HG02571 (cell line): ENCODE measurements at regions not wholly inside any gene's neighbourhood (a gene's known extent, or its start where the extent isn't known, plus 50 kb on each side); places are given as distances from the start of the nearest gene placed in this dataset.

Experiments used
- ATAC-seq: cut with Tn5 transposase; IDR thresholded peaks from one replicate; pipeline ENCODE4 v1.9.1; 2021; ENCODE audit warnings: mild to moderate bottlenecking, moderate library complexity; ENCODE audit not compliant: unreplicated experiment

DNA sequence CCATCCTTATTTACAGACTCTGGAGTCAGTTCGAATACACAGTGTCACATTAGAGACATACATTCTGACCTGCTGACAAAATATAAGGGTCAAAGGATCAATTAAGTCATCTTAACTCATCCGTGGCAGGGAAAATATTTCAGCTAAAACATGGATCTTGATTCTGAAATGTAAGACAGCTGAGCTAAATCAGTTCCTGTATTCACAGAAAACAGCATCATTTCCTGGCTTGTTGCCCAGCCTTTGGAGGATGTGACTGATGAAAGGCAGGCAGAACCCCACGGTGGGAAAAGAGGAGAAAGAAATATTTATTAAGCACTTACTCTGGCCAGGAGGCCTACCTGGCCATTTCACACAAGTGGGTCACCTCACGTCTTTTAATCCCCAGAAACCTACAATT lies 101.9 kb downstream of the GAS2L3 start:
- ATAC-seq: no peak

DNA sequence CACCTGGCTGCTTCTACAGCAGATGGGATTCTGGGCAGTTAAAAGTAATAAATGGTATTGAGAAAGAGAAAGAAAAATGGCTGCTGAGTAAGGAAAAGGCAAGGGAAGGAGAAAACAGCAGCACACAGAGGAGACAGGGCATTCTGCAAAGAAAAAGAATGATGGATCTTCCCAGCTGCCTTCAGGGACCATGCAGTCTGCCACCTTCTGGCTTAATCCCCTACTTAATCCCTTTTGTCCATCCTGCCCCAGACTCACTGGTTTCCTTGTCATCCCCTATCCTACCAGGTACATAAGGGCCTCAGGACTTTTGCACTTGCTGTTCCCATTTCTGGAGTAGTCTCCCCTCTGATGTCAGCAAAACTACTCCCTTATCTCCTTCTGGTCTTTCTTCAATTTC lies 107.6 kb downstream of the GAS2L3 start:
- ATAC-seq: no peak

DNA sequence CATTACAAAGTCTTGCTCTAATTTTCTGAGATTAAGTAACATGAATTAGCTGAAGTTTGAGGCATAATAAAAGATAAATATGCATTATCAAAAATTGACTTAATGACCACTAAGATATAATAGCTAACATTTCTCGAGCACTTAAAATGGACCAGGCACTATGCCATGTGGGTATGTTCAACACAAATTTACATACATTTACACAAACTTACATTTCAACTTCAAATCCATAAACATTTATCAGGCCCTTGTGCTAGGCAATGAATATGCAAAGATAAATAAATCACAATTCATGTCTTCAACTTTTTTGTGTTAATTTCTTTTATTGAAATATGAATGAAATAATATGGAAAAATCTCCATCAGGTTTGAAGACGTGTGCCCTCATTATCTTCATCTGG lies 108.7 kb downstream of the GAS2L3 start:
- ATAC-seq: no peak

DNA sequence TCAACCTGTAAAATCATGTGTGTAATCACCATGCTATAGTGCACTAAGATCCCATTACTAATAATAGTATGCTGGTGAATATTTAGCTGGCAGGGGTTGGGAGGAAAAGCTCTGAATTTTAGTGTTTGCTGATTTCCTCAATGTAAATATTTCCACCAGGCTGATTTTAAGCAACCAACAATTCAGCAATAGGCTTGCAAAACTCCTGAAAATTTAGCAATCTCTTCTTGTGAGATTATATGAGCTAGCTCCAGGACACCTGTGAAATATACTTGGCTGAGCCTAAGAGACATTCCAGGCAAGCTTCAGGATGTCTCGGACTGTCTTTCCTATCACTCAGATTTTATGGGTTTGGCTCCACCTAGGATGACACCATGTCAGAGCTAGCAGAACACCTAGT lies 106.9 kb upstream of the ANO4 start:
- ATAC-seq: no peak

DNA sequence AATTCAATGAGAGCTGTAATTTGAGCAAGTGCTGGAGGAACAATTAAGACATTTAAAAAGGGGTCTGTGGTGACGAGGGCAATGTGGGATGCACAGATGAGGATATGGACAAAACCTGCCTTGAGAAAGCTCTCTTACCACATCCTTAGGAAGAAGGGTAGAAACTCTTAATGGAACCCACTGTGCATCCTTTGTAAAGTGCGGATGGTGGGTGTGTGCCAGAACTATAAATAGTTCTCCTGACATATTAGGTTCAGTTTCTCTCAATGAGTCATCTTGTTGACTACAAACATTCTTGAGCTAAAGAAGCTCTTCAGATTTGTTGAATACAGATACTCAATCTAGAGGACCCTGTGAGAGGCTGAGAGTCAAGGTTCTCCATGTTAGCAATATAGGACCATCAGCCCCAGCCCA lies 106.1 kb upstream of the ANO4 start:
- ATAC-seq: no peak

DNA sequence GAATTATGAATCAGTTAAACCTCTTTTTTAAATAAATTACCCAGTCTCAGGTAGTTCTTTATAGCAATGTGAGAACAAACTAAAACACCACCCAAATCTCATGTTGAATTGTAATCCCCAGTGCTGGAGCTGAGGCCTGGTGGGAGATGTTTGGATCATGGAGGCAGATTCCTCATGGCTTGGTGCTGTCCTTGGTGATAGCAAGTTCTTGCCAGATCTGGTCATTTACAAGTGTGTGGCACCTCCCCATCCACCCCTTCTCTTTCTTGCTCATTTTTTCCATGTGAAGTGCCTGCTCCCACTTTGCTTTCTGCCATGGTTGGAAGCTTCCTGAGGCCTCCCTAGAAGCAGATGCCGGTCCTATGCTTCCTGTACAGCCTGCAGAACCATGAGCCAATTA lies 102.1 kb upstream of the ANO4 start:
- no peak for ATAC-seq

DNA sequence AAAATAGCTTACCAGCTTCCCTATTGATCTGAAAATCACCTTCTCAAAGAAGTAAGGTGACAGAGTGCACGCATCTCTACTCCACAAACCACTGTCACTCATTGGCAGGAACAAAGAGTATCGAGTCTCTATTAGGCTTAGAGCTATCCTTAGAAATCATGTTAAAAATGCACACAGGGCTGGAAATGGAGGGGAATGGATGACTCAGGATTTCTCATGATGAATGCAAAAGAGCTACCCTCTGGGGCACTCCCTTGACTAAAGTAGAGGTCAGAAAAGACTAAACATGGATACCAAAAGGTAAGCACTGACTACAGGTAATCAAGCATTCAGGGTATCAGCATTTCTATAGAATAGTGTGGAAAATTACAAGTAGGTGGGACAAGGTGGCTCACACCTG lies 96.1 kb upstream of the ANO4 start:
- ATAC-seq: no peak

DNA sequence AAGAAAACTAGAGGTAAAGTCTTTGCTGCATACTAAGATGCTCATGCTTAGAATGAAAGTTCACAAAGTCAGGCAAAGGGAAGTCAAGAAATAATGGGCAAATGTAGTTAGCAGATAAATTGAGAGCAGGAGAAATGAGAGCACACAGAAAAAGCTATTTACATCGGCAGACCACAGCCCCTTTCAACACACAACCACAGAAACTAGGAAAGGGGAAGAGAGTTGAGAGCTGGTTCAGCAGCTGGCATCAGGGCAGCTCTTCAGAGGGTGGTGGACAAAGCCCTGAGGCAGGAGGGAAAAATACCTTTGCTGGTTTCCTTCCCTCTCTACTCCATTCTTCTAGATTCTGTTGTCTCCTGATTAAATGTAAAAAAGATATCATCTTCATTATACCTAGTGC lies 95.4 kb upstream of the ANO4 start:
- ATAC-seq: peak; percentile 74

DNA sequence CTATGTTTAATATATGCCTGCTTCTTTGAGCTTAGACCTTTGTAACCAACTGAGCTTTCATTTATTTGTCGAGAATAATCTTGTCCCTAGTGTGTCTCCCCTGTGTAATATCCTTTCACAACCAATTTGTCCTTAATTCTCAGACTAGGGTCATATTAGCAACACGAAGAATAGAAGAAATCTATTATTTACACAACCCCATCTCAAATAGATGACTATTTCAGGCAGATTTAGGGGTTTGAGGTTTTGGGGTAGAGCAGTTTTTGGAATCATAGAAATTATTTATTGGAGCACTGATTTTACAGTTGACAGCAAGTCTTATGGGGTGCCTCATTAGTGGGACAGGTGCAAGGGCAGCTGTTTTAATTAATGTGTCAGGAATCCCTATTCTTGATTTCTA lies 91.2 kb upstream of the ANO4 start:
- ATAC-seq: no peak

DNA sequence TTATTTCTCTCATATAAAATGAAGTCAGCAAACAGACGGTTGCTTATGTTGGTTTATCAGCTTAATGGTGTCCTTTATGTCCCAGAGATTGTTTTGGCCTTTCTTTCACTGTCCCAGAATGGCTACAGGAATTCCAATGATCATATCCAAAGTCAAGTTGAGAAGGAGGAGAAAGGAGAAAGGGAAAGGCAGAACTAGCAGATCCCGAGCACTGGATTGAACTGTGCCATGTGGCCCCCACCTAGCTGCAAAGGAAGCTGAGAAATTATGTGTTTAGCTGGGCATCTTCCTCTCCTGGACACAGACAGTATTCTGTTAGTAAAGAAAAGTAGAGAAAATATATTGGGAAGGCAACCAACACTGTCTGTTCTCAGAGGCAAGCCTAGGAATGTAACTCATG lies 90.7 kb upstream of the ANO4 start:
- ATAC-seq: no peak

DNA sequence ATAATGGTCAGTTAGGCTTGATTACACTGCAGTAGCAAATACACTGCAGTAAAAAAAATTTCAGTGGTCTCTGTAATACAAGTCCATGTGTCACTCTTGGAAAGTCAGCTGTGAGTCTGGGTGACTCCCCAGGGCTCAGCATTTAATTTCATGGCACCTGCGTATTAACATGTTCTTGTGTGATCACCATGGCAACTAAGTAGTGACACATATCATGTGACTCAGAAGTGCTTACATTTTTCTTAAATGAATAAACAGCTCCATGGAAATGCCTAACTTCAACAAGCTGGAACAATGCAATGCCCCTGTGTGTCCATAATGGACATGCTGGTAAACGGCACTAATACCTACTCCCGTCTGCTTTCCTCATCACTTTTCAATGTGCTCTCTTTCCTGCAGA lies 88.5 kb upstream of the ANO4 start:
- ATAC-seq: no peak

DNA sequence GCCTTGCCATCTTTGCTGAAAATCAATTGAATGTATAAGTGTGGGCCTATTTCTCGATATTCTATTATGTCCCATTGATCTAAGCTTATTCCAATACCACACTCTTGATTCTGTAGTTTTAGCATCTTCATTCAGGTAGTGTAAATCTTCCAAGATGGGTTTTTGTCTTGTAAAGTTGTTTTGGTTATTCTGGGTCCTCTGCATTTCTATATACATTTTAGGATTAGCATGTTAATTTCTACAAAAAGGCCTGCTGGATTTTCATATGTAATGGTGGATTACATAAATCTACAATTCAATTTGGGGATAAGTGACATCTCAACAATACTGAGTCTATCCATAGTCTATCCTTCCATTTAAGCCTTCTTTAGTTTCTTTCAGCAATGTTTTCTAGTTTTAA lies 86.0 kb upstream of the ANO4 start:
- no peak for ATAC-seq

DNA sequence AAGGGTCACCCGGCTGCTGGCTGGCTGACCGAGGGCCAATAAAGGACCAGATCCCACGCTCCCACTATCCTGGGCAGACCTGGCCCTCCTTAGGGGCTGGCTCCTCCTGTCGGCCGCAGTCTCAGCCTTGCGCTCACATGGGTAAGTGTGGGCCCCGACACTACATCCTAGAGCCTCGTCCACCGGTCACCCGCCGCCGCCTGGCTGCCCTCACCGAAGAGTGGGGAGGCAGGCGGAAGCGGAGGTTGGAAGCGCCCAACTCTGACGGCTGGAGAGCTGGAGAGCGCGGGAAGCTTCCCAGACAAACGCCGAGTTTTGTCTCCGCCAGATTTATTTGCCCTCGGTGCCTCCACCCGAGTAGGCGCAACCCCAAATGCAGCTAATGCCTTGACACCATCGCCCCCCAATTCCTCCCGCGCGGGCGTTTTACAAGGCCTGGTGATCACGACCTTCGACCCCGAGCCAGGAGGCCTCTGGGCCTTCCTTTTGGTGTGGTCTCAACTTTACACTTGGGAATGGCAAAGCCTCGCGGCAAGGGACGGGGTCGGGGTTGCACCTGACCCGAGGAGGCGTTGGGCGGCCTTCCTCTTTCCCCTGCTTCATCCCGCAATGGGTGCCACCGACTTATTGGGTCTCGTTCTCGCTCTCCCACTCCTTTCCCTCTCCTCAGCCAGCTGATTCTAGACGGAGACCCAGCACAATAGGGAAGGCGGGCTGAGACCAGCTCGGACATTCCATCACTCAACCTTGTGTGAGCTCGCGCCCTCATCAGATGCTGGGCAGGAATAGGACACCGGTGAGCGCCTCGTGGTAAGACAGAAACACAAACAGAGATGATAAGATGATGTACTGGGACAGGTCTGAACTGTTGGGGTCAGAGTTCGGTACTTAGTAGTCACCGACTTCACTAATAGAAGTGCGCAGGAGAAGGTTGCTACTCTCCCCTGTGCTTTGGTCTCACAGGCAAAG lies 78.3 kb upstream of the ANO4 start:
- ATAC-seq: no peak

DNA sequence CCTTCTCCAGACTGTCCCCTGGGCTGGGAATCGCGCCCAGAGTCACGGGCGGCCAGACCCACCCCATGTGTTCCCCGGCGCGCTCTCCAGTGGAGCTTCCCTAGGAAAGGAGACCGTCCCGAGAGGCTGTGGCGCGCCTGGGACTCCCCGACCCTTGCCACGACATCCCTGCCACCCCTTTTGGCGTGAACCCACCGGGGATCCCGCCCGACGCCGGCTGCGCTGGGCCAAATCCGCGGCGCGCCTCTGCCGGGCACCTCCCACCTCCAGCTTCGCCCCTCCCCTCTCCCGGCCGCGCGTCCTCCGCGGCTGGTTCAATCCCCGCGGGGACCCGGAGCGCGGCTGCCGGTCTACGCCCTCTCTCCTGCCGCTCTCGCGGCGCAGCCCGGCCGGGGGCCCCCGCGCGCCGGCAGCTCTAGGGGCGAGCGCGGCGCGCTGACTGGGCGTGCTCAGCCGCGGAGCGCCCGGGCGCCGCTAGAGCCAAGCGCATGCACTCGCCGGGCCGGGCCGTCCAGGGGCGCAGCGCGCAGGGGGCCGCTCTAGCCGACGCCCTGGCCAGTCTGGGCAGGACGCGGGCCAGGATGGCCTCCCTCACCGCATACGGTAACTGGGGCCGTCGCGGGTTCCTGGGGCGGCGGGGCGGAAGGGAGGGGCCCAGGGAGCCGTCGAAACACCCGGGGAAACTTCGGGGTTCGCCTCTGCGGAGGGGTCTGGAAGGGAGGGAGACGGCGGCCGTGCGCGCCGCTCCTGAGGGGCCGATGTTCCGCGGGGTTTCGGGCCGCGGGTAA lies 77.4 kb upstream of the ANO4 start:
- no peak for ATAC-seq

DNA sequence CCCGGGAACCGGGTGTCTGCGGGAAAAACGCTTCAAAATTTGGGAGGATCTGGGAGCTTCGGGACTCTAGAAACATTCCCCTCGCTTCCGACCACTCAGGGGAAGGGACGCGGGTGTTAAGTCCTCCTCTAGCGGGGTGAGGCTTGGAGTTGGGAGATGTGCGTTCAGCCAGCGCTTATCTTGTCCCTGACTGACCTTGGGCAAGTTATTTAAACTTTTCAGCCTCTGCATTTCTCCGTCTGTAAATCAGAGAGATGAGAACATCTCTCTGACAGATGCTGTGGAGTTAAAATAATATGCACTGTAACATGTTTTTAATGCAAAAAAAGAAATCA lies 76.9 kb upstream of the ANO4 start:
- no peak for ATAC-seq

DNA sequence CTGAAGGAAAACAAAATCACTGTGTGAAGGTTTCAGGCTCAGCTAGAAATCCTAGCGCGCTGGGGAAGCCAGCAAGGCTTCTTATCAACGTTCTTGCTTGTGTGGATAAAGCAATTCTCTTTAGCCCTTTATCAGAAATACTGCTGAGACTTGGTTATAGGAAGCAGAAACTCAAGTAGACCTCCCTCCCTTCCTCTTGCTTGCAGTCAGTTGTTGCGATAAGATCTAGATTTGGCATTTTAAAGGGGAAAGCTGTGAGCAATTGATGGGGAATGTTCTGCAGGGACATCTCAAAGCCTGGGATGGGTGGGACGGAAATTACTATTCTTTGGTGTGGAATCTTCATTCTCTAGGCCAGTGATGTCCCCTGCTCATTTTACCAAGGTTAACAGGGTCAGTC lies 76.4 kb upstream of the ANO4 start:
- ATAC-seq: no peak

DNA sequence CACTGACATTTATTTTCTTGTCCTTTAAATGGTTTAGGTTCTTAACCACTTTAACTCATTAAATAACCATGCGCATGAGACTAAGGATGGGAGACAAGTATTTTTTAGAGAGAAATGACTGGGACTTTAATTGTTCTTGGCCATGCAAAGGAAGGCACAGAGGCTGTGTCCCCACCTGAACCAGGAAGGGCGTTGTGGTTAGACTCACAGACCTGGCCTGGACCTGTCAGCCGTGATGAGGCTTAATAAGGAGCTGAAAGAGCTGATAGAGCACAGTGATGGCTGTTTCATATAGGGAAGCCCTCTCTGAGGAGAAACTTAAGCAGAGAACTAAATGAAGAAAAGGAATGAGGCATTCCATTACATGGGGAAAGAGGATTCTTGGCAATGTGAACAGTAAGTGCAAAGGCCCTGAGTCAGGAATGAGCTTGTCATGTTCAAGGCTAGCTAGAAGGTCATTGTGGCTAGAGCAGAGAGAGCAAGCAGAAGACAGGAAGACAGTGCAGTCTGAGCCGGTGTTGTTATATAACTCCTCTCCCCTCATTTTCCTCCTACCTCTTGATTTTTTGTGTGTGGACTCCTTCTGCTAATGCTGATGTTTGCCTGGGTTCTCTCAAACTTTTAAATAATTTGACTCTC lies 74.4 kb upstream of the ANO4 start:
- no peak for ATAC-seq

DNA sequence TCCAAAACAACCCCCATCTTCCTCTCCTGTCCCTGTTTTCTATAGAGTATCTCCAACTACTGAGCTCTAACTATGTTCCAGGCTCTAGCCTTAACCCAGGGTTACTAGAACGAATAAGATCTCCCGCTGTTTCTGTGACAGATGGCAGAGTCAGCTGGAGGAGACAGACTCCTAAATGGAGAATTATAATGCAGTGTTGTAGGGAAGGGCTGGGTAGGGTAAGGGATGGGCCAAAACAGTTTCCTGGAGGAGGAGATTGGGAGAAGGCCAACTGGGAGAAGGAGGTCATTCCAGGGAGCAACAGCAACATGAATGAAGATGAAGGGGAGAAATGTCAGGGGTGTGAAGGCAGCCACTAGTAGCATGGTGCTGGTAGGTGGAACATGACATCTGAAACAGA lies 73.4 kb upstream of the ANO4 start:
- no peak for ATAC-seq

DNA sequence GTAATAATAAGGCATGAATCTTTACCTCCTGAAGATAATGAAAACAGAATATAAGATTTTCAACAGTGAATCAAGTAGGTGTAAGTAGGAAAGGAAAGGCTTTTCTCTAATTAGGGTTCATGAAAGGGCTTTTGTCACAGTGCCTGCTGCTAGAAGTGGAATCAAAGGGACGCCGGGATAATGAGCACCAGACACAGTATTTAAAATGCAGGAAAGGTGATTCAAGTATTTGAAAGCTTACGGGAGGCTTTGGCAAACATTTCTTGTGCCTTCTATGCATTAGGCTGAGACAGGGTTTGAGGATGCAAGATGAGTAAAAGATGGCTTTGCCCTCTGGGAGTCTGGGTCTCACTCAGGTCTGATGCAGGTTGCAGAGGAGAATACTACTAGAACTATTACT lies 70.5 kb upstream of the ANO4 start:
- ATAC-seq: no peak

DNA sequence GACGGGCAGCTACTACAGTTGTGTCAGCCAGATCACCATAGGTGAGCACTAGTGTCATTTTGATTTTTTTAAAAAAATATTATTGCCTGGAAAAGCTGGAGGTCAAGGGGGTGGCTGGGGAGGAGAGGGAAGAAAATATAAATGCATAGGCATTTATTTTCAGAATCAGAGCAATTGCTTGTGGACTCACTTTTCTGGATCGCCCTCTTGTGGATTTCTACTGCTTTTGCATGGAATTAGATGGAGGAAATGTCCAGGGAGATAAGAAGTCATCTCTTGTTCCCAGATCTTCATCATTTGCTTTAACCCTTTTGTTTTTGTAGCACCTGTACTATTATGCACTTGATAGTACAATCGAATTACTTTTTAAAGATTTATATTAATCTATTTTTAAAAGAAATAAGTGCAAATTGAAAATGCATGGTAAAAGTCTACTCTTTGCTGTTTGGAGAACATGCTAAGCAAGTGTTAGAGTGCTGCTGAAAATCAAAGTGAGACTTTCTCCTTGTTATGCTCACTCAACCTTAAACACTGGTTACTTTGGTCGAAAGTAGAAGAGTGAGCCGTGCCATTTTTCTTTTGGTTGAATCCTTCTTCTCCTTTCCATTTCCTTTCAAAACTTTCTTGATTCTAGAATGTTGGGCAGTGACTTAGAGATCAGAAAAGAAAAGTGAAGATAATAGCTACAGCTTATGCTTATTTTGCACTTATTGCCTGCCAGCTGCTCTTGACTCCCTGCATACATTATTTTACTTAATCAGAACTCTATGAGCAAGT lies 60.6 kb upstream of the ANO4 start:
- no peak for ATAC-seq

DNA sequence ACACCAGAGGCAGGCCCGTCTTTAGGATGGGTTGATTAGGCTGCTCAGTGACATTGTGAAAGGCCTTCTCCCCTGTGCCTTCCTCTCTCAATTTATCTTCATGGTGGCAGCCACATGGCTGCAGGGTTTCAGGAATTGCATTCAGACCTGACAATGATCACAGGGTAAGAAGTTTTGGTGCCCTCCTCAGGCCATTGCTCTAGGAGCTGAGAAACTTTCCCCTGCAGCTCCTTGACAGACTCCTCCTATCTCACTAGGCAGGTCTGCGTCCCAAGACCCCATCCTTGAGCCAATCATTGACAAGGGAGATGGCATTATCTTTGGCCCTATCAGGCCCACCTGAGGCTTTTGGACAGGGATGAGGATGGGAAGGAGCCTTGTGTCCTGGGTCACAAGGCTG lies 57.4 kb upstream of the ANO4 start:
- no peak for ATAC-seq
